Hypothalamus (tissue), 51 donors: ENCODE measurements at regions not wholly inside any gene's neighbourhood (a gene's known extent, or its start where the extent isn't known, plus 50 kb on each side); places are given as distances from the start of the nearest gene placed in this dataset.
"Not testable (repeated sequence)": the region's sequence is repeated elsewhere in the genome, so short reads cannot be mapped to it uniquely, and the experiment has no call there.

ENCODE experiments used
- DNase-seq, 51 donors: peaks; one replicate each; lab custom pipeline; 2025; lab: John Stamatoyannopoulos, UW

GRCh38 chr4:152200511-152201333 lies 335.2 kb downstream of the FBXW7 start:
- DNase-seq: no peak

- peak in 31 of 51 donors; percentile 2 to 61 (median 21) for DNase-seq
These were observed 338.7 kb downstream of the FBXW7 start for GRCh38 chr4:152197211-152197610.

DNA sequence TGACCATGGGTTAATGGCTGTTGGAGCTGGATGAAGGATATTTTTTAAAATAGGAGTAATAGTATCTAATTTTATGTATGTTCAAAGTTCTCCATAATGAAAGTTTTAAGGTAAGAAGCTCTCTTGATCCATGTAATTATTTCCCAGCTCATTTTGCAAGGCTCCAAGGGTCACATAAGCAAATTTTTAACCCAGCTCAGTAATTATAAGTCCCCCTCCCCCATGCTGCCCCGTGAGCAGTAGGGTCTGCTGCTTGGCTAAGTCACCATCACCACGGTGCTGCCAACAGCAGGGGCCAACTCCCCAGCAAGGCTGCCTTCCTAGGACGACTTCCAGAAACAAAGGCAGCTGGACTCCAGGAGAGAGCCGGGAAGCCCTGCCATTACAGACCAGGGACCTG lies 340.0 kb downstream of the FBXW7 start:
- peak in 10 of 51 donors; percentile 1 to 21 (median 5) for DNase-seq

DNA sequence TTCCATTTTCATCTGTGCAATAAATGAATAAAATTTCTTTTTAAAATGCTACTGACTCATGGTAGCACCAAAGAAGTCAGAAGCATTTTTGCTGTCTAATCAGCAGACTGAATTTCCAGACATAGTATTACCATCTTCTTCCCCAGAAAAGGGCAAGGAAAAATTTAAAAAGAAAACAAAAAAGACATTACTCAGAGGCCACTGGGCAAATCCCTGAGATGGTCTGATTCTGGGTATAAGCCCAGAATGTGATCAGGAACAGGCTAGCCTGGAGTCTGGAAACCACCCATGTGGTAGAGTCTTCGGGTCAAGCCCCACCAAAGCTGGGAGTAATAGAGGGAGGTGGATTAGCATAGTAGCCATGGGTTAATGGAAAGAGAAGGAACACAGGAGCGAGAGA lies 342.8 kb downstream of the FBXW7 start:
- DNase-seq: no peak

DNA sequence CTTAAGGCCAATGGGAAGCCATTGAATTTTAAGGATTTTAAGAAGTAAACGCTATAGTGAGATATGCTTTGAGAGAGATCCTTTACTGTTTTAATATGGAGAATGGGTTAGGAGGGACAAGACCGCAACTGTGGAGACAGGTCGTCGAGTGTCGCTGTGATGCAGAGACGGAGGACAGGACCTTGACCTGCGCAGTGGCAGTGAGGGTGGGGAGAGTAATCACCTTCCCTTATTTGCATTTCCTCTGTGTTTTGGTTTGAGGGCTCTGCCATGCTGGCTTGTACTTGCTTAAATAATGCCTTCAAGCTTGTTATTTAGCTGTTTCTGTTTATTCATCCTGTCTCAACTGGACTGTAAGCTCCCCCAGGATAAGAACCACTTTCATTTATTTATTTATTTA lies 345.0 kb downstream of the FBXW7 start:
- no peak for DNase-seq

DNA sequence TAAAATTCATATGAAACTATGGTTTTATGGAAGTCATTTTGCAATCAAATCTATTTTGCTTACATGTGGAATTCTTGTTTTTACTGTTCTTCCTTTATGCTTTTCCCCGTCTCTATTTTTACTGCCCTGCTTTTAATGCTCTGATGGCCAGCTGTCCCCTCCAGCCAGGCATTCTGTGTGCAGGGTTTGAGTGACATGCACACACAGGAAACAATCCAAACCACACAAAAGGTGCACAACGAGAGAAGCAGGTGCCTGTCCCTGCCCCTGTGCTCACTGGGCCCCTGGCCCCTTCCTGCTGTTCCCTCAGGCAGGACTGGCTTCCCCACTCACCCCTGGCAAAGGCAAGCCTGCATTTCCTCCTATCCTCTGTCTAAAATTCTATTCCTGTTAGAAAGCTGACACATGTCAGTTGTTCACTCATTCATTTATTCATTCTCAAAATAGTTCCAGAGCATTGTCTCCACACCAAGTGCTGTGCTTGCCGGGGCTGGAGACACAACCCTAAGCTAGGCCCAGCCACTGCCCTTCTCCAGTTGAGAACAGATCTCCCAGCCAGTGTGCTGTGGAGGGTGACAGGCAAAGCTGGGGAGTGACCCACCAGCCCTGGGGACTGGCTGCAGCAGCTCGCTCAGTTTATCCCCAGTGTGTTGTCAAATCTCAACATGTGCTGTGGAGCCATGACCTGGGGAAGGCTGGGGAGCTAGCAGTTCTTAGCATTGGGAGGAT lies 346.3 kb downstream of the FBXW7 start:
- DNase-seq: no peak

DNA sequence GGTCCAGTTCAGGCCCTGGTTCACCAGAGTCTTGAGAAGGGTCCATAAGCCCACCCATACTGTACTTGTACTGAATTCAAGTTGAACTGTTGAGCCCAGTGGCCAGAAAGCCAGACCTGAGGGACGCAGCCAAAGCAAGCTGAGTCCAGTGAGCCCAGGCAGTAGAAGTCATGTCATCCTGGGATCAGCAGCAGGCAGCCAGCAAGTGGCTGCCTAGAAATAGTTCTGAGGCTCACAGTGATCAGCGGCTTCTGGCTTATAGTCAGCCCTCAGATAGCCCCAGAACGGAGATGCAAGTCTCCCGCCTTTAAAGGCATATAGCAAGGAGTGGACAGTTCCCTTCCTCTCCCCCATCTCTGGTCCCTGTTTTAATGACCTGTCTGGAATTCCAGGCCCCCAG lies 347.1 kb downstream of the FBXW7 start:
- no peak for DNase-seq

DNA sequence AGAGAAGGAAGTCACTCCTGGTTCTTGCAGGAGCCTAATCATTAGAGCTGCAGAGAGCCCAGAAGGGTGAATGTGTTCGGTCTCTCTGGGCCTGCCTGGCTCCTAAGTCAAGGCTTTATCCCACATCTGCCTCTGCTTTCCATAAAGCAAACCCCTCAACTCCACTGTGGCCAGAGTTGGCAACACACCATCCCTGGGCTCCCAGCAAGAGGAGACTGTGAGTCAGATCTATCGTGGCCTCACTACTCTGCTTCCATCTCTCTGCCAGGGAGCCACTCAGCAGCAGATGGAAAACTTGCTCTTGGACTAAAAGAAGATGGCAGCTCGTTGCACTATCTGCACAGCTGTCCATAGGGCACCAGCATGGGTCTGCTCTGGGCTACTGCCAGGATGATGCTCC lies 348.2 kb downstream of the FBXW7 start:
- DNase-seq: no peak

DNA sequence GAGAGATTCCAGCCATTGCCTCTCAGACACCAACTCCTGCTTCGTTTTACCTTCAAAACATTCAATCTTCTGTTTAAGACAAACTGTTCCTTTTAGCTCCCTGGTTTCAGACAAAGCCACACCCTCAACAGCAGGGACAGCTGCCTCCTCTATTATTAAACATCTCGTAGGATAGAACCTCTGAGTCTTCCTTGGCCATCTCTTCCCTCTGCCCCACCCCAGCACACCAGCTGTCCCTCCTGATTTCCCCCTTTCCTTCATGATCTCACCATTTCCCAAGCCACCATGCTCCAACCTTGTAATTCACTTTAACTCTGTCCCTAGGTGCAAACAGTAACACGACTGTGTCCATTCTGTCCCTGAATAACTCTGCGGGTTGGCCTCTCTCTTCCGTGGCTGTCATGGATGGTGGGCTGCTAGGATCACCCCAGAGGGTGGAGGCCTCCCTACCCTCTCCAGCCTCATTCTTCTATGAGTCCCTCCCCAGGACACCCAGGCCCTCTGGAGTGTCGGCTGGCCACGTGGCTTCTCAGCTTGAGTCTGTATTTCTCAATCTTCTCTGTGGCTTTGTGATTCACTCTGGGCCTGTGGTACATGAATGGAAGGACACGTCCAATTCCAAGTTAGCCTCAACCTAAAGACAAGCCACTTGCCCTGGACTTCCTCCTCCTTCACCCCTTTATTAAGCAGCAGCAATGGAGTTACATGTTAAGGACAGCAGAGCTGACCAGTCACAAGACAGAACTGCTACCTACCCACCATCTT lies 349.9 kb downstream of the FBXW7 start:
- no peak for DNase-seq

DNA sequence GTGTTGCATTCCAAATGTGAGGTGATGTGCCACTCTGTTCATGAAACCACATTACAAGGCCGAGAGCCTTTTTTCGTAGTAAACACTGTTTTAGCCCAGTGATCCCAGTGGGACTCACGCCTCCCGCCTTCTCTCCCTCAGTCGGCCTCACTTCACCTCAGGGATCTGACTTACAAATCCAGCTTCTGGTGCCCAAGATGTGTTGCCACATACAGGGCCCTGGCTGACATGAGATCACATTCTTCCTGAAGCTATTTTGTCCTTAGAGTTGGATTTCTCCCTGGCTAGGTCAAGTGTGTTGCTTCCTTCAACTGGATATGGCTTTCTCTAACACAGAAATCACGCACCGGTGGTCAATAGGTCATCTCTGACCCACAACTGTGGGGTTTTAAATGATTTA lies 354.7 kb downstream of the FBXW7 start:
- no peak for DNase-seq

DNA sequence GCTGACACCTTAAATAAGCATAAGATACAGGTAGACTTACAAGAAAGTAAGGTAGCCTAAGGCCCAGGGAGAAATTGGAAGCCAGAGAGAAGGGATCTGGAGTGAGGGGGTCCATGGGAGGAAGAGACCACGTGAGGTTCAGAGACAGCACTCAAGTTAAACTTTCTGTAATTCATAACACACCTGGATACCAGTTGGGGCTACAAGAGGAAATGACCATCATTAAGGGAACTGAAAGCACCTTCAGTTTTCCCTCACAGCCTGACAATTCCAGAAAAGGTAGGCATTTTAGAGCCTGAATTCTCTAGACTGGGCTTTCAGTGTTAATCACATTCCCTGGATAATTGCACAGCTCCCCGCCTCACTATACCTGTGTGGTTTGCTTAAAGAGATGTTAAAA lies 355.5 kb downstream of the FBXW7 start:
- DNase-seq: no peak

- not testable (repeated sequence) for DNase-seq
These were observed 358.4 kb downstream of the FBXW7 start for GRCh38 chr4:152177538-152177937.

DNA sequence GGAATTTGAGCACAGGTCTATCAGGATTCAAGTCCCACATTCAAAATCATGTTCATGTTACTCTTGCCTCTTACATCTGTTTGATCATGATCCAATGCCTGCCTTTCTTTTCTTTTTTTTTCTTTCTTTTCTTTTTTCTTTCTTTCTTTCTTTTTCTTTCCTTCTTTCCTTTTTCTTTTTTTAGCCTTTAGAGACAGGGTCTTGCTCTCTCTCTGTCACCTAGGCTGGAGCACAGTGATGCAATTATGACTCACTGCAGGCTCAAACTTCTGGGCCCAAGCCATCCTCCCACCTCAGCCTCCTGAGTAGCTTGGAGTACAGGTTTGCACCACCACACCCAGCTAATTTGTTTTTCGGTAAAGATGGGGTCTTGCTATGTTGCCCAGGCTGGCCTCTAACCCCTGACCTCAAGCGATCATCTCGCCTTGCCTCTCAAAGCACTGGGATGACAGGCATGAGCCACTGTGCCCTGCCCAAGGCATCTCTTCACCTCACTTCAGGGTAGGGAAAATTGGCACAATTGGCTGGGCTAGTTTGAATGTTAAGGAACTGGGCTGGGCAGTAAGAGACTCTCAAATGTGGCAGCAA lies 359.2 kb downstream of the FBXW7 start:
- no peak for DNase-seq

- DNase-seq: no peak
These were observed 360.3 kb downstream of the FBXW7 start for GRCh38 chr4:152175586-152175985.

DNA sequence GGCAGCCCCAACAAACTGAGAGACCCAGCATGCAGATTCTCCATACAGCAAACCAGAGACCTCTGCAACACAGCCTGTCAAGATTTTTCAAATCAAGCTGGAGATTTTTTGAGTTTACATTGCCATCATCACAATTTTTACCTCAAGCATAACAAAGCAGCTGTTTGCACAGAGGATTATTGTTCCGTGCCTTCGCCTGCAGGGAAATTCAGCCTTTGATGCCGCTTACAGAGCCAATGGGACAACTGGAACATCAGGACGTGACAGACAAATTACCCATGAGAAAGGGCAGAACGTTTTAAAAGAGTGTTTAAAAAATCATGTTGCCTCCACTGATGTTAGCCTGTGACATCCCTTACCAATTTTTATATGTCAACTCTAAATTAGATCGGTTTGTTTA lies 363.7 kb downstream of the FBXW7 start:
- no peak for DNase-seq

GRCh38 chr4:152171556-152171955 lies 364.3 kb downstream of the FBXW7 start:
- no peak for DNase-seq

DNA sequence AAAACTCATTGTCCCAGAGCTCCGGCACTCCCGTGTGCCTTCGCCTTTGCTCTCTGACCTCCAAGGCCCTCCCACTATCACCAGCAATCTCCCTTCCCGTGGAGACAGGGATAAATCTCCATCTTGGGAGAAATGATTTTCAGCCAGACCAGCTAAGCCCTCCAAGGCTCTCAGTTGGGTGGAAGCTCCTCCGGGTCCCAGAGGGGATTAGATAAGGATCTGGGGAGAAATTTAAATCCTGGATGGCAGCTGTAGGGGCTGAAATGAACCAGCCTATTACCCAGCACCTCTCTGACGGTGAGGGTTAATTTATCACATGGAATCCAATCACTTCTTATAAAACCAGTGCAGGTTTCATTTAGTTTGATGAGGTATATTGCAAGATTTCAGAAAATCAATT lies 366.2 kb downstream of the FBXW7 start:
- no peak for DNase-seq

GRCh38 chr4:152168987-152169616 lies 366.8 kb downstream of the FBXW7 start:
- no peak for DNase-seq

- DNase-seq: no peak
These were observed 369.3 kb downstream of the FBXW7 start for GRCh38 chr4:152166567-152166966.

GRCh38 chr4:152165846-152166245 lies 370.0 kb downstream of the FBXW7 start:
- DNase-seq: no peak

GRCh38 chr4:152165146-152165545 lies 370.7 kb downstream of the FBXW7 start:
- DNase-seq: peak in 1 of 51 donors; percentile 13
